GM21723 (cell line): ENCODE measurements at regions not wholly inside any gene's neighbourhood (a gene's known extent, or its start where the extent isn't known, plus 50 kb on each side); places are given as distances from the start of the nearest gene placed in this dataset.

ENCODE experiments used
- ATAC-seq: cut with Tn5 transposase; IDR thresholded peaks from one replicate; pipeline ENCODE4 v1.9.1; 2021; ENCODE audit warnings: mild to moderate bottlenecking, moderate library complexity; ENCODE audit not compliant: unreplicated experiment

DNA sequence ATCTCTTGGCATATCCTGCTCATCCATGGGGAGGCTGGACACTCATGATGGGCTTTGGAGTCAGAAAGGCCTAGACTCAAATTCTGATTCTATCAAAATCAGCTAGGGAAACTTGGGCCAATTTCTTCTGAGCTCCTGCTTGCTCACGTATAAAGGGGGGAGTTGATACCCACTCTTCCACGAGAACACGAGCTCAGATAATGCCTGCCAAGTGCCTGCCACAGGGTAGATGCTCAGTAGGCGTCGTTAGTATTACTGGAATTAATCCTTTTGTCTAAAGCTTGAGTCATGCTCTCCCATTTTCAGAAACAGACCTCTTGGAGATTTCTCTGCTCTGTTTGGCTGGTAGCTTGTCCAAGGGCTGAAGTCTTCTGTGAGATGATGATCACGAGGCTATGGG, 238.3 kb upstream of the MVB12B start:
- ATAC-seq: no peak

DNA sequence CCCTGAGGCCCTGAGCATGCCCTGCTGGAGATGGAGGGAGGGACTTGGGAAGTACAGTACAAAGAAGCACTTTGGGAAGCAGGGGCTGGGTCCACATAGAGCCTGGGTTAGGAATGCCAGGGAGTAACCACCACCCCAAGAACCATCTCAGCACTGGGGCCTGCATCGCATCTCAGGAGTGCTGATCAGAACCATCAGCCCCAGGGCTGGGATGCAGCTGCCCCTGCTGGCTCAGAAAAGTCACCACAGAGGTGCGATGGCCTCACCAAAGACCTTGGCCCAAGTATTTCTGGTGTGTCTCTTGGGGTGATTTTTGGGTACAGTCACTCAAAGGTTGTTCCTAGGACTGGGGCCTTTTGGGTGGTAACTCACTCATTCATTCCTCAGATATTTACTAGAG, 236.8 kb upstream of the MVB12B start:
- no peak for ATAC-seq

DNA sequence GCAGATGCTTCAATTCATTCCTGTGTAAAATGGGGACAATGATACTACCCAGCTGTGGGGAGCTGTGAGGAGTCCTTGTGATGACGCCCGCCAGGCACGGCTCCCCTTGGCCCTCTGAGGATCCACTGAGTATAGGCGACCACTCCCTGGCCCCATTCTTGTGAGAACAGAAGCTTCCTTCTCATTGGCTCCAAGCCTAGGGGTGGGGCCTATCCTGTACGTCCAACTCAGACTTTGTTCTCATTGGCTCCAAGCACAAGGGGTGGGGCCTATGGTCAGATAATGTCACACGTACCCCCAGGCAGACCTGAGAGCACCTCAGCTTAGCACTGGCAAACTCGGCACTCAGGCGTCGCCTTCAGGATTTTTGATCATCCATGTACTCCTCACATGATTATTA, 232.9 kb upstream of the MVB12B start:
- ATAC-seq: no peak

DNA sequence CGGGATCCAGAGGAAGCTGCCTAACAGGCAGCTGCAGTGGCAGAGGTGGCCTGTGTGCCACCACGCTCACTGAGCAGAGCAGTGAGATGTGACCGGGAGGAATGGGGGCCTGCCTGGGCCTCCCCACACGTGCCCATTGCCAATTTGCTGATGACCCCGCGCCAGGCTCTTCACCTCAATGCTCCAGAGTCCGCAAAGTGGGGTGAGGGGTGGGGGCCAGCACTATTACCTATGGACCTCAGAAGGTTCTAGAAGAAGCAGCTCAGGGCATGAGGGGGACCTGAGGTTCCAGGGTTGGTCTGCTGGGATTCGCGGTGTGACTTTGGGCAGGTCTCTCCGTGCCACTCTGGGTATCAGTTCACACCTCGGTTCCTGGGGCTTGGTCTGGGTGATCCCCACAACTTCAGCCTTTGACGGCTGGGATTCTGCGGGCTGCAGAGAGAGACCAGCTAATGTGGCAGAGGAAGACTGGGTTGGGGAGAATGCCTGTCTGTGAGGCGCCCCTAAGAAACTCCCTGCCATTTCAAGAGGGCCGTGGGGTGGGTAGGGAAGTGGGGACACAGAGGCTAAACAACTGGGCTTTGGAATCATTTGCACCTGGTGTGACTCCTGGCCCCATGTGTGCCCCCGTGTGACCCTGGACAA, 231.0 kb upstream of the MVB12B start:
- no peak for ATAC-seq

DNA sequence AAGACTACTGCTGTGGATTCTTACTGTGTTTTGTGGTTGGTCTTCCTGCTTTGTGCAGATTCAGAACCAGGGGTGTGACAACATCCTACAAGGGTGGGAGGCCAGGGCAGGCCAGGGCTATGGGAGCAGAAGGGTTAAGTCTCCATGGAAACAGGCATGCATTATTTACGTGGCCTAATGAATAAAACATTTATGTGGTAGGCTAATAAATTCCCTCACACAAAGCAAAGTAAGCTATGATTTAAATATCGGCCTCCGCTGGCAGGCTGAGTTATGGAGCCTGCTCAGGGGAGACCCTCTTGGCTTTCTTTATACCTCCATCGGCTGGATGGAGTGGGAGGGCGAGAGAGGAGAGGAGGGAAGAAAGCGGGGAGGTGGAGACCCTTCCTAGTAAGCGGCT, 230.3 kb upstream of the MVB12B start:
- ATAC-seq: no peak

DNA sequence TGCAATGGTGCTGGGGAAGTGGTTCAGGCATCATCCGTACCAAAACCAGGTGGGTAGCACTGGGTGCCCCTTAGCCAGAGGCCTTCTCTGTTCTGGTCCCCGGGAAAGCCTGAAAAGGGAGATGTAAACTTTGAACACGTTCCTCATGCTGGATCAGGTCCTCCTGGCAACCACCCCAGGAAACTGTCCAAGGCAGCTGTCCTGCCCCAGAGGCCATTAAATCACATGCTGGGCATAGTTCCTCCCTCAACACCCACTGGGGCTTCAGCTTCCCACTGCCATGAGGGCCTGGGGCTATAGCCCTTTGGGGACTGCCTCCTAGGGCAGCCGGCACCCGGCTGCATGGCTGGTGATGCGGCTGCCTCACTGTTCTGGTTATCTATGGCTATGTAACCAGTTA, 228.9 kb upstream of the MVB12B start:
- no peak for ATAC-seq

DNA sequence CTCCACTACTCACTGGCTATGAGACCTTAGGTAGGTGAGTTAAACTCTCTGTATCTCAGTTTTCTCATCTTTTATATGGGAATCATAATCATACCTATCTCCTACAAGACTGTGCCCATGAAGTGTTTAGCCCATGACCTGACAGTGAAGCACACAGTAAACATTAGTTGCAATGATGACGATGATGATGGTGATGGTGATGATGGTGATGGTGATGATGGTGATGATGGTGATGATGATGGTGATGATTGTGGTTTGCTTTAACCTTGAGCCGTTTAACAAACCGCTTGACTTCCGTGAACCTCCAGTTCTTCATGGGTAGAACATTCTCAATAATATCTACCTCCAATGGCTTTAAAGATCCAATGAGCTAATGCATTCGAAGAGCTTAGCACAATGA, 220.2 kb upstream of the MVB12B start:
- ATAC-seq: no peak

DNA sequence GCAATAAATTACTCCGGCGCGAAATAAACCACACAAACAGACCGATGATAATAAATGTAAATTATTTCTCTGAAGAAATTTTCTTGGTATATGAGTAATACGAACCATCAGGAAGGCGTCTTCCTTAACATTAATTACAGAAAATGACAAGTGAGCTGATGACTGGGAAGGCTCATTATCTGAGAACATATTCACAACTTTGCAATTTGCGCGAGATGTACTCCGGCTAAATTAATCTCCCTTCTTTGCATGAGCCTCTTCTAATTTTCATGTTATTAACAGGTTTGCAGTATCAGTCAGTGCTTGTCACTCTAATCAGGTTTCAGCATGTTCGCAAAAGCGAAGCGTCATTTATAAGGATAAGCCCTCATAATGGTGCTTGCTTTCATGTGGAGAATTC, 218.9 kb upstream of the MVB12B start:
- no peak for ATAC-seq

DNA sequence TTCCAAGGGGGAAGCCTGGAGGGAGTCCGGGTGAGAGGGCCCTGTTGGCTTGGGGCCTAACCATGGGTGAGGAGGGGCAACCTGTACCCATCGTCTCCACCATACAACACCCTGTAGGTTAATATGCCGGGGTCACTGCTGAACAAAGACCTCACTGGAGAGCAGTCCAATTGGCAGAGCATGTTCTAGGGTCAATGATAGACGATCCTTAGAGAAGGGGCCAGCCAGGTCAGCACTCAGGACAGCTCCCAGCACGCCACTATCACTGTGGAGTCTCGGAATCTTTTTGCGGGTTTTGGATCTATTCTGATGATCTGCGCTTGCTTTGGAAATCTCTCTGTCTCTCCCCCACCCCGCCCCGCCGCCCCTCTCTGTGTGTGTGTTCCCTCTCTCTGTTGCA, 218.4 kb upstream of the MVB12B start:
- no peak for ATAC-seq

DNA sequence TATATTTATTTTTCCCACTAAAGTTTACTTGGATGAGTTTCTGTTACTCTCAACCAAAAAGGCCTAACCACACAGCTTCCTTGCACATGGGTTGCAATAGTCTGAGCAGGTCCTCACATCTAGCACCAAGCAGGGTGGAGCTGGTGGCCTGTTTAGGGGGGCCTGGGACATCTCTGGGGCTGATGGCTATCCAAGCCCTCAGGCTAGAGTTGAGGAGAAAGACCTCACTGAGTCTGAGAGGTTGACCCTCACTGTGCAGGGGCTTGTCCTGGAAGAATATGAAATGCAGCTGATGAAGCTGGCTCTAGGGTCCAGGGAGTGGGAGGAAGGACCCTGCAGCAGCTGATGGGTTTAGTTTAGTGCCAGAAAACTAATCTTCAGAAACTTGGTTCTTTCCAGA, 217.1 kb upstream of the MVB12B start:
- no peak for ATAC-seq

DNA sequence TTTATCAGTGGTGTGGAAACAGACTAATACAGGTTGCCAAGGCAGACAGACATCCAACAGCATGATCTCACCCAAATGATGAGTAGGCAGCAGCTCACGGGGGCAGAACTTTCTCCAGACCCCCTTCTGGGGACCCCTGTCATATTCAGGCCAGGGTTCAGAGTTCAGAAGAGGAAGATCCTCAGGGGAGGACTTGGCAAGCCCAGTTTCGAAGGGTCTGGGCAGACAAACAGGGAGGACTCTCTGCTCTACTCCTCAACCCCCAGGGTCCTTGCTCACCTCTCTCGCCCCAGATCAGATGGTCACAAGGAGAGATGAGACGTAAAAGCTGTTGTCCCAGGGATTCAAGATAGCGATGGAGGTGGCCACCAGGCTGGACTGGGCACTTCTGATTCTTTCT, 215.1 kb upstream of the MVB12B start:
- no peak for ATAC-seq

DNA sequence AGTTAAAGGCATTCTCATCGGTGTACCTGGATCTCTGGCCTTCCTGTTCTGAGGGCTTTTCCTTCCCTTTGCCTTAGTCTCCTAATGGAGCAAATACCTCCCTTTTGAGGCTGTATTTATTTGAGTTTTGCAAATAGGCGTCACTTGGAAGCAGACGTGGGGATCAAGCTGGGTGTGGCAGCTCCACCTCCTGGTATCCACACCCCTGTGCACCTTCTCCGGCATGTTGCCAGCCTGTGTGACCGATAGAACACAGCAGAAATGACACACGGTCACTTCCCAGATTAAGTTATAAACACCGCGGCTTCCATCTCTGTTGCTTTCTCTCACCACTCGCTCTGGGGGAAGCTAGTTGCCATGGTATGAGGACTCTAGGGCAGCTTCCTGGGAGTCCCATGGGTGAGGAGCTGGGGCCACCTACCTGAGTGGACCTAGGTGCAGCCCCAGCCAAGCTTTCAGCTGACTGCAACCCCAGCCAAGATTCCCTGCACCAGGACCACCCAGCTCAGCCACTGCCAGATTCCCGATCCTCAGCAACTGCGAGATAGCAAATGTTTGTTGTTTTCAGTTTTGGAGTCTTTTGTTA, 214.4 kb upstream of the MVB12B start:
- no peak for ATAC-seq

DNA sequence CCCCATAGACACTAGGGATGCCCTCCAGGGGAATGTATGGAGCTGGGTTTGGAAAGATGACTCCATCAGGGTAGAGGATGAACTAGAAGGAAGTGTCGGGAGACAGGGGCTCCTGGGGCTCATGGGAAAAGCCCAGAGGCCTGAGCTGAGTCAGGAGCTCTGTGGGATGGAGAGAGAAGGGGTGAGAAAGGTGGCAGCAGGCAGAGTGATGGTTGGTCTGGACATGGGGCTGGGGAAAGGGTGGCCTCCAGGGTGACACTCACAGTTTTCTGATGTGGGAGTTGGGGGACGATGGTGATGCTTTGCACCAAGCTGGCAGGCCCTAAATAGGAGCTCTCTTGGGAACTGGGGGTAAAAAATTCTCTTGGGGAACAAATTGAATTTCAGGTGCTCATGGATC, 213.5 kb upstream of the MVB12B start:
- no peak for ATAC-seq

DNA sequence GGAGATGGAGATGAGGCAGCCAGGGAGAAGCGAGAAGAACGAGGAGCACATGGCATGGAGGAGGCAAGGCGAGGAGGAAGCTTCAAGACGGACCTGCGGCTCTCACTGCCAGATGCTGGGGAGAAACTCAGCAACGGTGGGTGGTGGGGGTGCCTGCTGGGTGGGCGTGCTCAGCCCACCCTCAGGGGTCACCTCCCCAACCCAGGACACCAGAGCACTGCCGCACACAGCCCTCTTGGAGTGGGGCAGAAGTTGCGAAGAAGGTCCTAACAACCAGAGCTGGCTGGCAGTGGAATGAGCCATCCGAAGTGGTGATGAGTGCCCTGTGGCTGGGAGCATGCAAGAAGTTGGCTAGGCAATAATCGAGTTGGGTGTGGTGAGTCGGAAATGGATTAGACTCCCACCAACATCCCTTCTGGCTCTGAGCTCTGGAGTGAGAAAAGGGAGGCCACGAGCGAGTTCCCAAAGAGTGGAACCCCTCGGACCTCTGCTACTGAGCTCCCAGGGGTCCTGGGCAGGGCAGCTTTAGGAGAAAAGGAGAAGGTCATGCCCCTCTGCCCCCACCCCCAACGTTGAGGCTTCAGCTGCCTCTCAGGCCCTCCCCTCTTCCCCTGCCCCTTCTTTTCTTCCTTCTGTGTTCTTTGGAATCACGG, 212.7 kb upstream of the MVB12B start:
- no peak for ATAC-seq

DNA sequence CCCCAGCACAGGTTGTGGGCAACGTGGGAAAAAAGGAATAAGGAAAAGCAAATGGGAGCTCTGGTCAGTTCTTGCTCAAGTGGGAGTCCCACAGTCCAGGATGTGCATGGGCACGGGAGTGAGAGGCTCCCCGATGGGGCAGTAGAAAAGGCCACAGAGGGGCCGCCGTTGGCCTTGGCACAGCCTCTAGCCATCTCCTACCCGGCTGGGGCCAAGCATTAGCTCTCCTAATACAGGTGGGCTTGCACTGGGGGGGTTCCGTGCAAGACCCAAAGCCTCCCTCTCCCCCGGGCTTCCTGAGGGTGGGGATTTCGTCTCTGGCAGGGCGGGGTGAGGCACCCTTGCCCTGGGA, 212.2 kb upstream of the MVB12B start:
- ATAC-seq: no peak

DNA sequence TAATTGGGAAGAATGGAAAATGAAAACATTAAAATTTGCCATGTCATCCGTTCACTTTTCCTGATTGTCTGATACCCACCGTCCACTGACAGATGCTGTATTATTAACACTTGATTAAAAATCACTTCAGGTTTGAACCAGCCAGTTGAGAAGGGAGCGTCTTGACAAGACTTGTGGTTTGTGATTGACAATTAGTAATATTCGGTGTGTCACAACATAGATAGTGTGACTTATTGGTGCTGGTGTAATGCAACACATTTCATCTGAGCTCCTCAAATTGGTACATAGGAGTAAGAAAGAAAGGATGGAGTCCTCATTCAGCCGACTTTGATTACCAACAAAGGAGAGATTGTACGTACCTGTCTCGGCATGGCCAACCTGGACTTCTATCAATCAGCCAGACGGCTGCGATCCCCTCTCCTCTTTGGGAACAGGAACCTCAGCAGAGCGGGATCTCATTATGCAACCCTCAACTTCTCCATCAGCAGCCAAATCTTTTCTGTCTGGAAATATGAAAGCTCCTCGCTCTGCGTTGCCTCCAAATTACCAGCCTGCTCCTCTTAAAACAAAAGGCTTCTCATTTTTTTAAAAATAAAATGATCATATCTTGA, 211.7 kb upstream of the MVB12B start:
- no peak for ATAC-seq

DNA sequence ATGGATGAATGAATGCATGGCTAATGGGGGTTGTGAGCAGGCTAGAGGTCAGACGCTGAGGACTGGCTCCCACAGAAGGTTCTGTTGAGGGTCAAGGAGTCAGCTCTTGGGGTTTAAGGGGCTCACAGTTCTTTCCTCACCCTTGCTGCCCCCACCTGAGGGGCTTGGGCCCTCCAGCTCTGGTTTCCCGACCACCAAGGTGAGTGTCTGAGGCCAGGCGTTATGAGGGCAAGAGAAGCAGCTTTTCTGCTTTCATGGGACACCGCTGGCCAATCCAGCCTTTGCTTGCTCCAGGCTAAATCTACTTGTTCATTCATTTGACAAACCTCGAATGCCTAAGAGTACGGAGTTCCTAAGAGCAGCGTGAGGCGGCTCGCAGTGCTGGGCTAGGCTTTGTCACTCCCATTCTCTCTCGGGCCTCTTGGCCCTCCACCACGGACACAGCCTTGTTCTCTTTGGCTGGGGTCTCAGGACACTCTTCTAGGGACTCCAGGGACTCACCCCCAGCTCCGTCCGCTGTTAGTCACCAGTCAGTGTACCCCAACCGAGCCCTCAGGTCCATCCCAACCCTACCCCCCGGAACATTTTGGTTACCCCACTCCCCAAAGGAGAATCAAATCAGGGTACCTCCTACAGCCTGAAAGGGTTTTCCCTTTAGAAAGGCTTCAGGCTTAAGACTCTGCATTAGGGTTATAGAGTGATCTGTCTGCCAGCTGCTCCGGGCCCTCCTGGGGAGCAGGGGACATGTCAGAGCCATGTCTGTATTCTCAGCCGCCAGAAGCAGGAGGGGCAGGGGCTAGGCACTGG, 210.1 kb upstream of the MVB12B start:
- ATAC-seq: no peak

DNA sequence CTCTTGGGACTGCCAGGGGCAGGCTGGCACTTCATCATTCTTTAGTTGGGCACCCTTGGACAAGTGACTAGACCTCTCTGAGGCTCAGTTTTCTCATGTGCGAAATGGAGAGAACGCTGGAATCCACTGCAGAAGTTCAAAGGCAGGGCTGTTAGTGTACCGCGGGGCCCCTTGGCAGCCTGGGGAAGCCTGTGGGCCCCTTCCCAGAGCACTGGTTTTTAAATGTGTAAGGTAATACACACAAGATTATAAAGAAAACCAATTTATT, 209.5 kb upstream of the MVB12B start:
- no peak for ATAC-seq

DNA sequence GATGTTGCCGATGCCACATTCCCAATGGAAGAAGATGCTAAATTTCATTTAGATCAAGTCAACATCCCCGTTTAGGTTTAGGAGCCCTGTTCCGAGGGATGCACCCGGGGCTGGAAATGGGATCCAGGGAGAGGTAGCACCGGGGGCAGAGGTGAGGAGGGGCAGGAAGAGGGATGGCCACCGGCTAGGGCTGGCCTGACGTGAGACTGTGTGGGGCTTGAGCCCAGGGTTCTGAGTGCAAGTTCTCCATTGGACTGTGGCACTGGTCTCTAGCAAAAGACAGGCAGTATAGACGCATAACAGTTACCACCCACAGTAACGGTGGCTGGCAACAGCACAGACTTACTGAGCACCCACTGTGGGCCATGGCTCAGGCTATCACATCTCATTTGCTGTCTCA, 209.0 kb upstream of the MVB12B start:
- ATAC-seq: no peak

DNA sequence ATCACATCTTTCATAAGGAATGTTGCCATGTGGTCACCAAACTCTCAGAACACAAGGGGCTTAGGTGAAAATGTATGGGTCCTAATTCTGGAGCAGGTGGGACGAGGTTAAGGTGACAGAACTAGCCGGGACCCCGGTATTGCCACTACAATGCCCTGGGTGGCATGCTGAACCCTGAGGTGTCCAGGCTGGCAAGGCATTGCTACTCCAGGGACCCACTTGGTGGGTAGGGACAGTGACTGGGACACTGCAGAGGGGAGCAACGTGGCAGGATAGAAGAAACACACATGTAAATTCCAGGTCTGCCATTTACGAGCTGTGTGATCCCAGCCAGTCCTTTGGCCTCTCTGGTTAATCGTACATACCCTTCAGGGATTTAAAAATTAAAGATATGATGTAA, 206.9 kb upstream of the MVB12B start:
- no peak for ATAC-seq

DNA sequence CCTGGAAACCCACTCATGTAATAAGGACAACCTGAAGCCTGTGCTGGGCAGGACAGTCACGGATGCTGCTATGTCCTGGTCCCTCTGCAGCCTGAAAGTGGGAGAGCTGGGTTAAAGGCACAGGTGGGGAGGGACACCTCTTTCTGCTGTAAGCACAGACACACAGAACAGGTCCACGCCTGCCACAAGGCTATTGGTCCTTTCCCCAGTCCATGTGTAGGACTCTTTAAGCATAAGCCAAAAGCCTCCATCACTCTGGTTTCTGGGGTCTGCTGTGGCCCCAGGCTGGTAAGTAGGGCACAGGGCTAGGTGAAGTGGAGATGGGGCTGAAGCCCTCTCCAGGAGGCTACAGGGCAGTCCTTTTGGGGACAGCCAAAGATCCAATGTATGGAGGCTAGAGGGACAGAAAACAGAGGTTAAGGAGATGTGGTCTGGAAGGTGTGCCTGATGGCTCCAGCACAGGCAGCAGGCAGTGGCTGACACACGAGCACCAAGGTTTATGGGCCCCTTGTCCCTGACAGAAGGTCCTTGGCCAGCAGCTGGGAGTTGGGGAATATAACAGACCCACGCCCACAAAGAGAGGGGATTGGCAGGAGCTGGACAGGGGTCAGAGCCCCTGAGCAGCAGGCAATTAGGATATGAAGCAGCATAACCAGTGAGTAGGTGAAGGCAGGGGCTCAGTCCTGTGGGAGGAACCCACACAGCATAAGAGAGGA, 203.6 kb upstream of the MVB12B start:
- no peak for ATAC-seq
